Right renal pelvis (tissue), 4 donors: ENCODE measurements at regions not wholly inside any gene's neighbourhood (a gene's known extent, or its start where the extent isn't known, plus 50 kb on each side); places are given as distances from the start of the nearest gene placed in this dataset.
"Not testable (repeated sequence)": the region's sequence is repeated elsewhere in the genome, so short reads cannot be mapped to it uniquely, and the experiment has no call there.

ENCODE experiments used
- DNase-seq, 4 donors: peaks; one replicate each; pipeline ENCODE4 v3.0.0-alpha.2; 2013; ENCODE audit warnings: low read depth in 4 of 4, low spot score in 3 of 4, missing footprints in 1 of 4

- DNase-seq = no peak
Measured at GRCh38 chr2:120544522-120544921, 191.1 kb upstream of the GLI2 start.

- DNase-seq = not testable (repeated sequence)
Measured at GRCh38 chr2:120545007-120545406, 190.7 kb upstream of the GLI2 start.

- DNase-seq = no peak
Measured at GRCh38 chr2:120545521-120546047, 190.1 kb upstream of the GLI2 start.

- DNase-seq = no peak
Measured at GRCh38 chr2:120546048-120546864, 189.4 kb upstream of the GLI2 start.

- DNase-seq = no peak
Measured at GRCh38 chr2:120546865-120547390, 188.7 kb upstream of the GLI2 start.

- no peak for DNase-seq
Measured at GRCh38 chr2:120547662-120548061, 188.0 kb upstream of the GLI2 start.

GRCh38 chr2:120548627-120549608 lies 186.8 kb upstream of the GLI2 start:
- DNase-seq = no peak

- DNase-seq = no peak
Measured at GRCh38 chr2:120549841-120550240, 185.8 kb upstream of the GLI2 start.

- no peak for DNase-seq
Measured at GRCh38 chr2:120550282-120550681, 185.4 kb upstream of the GLI2 start.

- DNase-seq = no peak
Measured at GRCh38 chr2:120550893-120551446, 184.7 kb upstream of the GLI2 start.

GRCh38 chr2:120551522-120551921 lies 184.1 kb upstream of the GLI2 start:
- no peak for DNase-seq

GRCh38 chr2:120552079-120552478 lies 183.6 kb upstream of the GLI2 start:
- no peak for DNase-seq

- peak in 2 of 4 donors; percentile 47 for DNase-seq
Measured at GRCh38 chr2:120552800-120553481, 182.7 kb upstream of the GLI2 start.

- no peak for DNase-seq
Measured at GRCh38 chr2:120554625-120555032, 181.0 kb upstream of the GLI2 start.

- no peak for DNase-seq
Measured at GRCh38 chr2:120555092-120555491, 180.6 kb upstream of the GLI2 start.

- no peak for DNase-seq
Measured at GRCh38 chr2:120556911-120557310, 178.8 kb upstream of the GLI2 start.

GRCh38 chr2:120558847-120559246 lies 176.8 kb upstream of the GLI2 start:
- DNase-seq = no peak

GRCh38 chr2:120559401-120559800 lies 176.3 kb upstream of the GLI2 start:
- DNase-seq = no peak

GRCh38 chr2:120560330-120560729 lies 175.3 kb upstream of the GLI2 start:
- no peak for DNase-seq

- DNase-seq = peak in 1 of 4 donors; percentile 36
Measured at GRCh38 chr2:120561379-120562035, 174.2 kb upstream of the GLI2 start.
